Fibroblast of mammary gland (primary cell): ENCODE measurements at regions not wholly inside any gene's neighbourhood (a gene's known extent, or its start where the extent isn't known, plus 50 kb on each side); places are given as distances from the start of the nearest gene placed in this dataset.

Experiments used
- DNase-seq: peaks from one replicate; pipeline ENCODE4 v3.0.0-alpha.2; 2010; ENCODE audit warnings: low read depth
- H3K4me3 ChIP-seq: 2 replicates; pipeline ENCODE4 v1.5.1; 2011; ENCODE audit warnings: low read depth, mild to moderate bottlenecking, low read length, moderate library complexity; ENCODE audit not compliant: control insufficient read depth
- TF ChIP-seq, protein P1 (sequence below): conservative IDR thresholded peaks from 2 replicates; pipeline ENCODE4 v1.5.1; 2011; ENCODE audit warnings: low read depth, low read length, inconsistent platforms; ENCODE audit not compliant: control insufficient read depth, insufficient read depth

GRCh38 chr16:85989863-85990643 is 91.1 kb downstream of the IRF8 start:
- TF ChIP-seq, protein P1, sequence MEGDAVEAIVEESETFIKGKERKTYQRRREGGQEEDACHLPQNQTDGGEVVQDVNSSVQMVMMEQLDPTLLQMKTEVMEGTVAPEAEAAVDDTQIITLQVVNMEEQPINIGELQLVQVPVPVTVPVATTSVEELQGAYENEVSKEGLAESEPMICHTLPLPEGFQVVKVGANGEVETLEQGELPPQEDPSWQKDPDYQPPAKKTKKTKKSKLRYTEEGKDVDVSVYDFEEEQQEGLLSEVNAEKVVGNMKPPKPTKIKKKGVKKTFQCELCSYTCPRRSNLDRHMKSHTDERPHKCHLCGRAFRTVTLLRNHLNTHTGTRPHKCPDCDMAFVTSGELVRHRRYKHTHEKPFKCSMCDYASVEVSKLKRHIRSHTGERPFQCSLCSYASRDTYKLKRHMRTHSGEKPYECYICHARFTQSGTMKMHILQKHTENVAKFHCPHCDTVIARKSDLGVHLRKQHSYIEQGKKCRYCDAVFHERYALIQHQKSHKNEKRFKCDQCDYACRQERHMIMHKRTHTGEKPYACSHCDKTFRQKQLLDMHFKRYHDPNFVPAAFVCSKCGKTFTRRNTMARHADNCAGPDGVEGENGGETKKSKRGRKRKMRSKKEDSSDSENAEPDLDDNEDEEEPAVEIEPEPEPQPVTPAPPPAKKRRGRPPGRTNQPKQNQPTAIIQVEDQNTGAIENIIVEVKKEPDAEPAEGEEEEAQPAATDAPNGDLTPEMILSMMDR, result no peak
- DNase-seq, result no peak
- H3K4me3 ChIP-seq, result no peak overlapping the region

- DNase-seq, result no peak
These were observed 91.9 kb downstream of the IRF8 start for GRCh38 chr16:85990861-85991301.

DNA sequence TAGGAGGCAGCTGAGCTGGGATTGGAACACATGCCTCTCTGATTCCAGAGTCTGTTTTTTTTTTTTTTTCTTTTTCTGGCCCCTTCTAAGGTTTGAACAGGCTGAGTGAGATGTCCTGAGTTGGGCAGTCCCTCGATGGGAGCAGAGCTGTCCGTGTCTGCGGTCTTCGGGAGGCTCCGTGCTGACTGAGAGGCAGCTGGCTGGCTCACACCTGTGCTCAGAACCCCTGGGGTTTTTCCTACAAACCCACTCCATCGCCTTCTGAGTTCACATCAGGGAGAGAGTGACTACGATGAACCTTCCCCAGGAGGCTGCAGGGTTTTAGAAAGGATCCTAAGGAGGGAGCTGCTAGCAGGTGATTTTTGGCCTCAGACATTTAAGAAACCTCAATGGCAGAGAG is 92.5 kb downstream of the IRF8 start:
- TF ChIP-seq, protein P1, result no peak
- no peak overlapping the region for H3K4me3 ChIP-seq
- DNase-seq, result no peak

More at GRCh38 chr16:85990861-85991301, 91.9 kb downstream of the IRF8 start:
- TF ChIP-seq, protein P1, result no peak
- no peak overlapping the region for H3K4me3 ChIP-seq

DNA sequence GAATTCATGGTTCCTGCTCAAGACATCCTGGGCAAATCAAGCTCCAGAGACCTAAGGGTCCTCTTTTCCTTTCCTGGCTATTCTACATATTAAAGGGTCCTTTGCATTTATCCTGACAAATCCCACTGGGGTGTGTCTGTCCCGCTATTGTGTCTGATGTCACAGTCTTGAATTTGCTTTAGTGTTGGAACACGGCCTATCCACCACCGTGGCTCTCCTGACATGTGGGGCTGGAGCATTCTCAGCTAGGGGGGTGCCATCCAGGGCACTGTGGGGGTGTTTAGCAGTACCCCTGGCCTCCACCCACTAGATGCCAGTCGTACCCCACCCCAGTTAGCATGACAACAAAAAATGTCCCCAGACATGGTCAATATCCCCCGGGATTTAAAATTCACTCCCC is 92.9 kb downstream of the IRF8 start:
- DNase-seq, result no peak
- TF ChIP-seq, protein P1, result no peak
- no peak overlapping the region for H3K4me3 ChIP-seq

DNA sequence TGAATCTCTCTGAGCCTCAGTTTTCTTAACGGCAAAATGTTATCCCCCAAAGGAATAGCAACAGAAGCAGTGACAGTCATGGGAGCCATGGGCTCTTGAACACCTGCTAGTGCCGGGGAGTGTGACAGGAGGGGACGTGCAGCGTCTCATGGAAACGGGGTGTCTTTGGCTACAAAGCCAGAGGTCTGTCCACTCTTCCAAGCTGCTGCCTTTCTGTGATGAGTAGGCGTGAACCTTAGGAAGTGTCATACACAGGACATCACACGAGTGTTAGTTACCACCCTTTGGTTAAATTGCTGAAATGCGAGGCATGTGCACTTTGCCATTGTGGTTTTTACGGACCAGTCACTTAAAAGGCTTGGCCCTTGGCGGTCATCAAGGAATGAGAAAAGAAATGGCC is 93.4 kb downstream of the IRF8 start:
- DNase-seq, result no peak
- TF ChIP-seq, protein P1, result no peak
- no peak overlapping the region for H3K4me3 ChIP-seq

DNA sequence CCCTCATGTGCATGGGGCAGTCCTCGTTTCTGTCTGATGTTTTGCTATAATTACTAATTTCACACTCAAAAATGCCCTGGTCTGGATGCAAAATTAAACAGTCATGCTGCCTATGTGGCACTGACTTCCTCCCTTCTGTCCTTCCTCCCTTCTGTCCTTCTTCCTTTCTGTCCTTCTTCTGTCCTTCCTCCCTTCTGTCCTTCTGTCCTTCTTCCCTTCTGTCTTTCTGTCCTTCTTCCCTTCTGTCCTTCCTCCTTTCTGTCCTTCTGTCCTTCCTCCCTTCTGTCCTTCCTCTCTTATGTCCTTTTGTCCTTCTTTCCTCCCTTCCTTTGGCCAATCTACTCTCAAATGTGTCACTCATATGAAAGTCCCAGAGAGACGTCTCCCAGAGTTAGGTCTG is 93.8 kb downstream of the IRF8 start:
- no peak for DNase-seq
- TF ChIP-seq, protein P1, result no peak
- no peak overlapping the region for H3K4me3 ChIP-seq
